Ureter (tissue), 1 donor: ENCODE measurements at regions not wholly inside any gene's neighbourhood (a gene's known extent, or its start where the extent isn't known, plus 50 kb on each side); places are given as distances from the start of the nearest gene placed in this dataset.
"Not testable (repeated sequence)": the region's sequence is repeated elsewhere in the genome, so short reads cannot be mapped to it uniquely, and the experiment has no call there.

Source experiments
- DNase-seq: peaks from one replicate; pipeline ENCODE4 v3.0.0-alpha.2; 2020; ENCODE audit warnings: low spot score
- donor health status: DM: yes; HTN: yes; CAD: no.

DNA sequence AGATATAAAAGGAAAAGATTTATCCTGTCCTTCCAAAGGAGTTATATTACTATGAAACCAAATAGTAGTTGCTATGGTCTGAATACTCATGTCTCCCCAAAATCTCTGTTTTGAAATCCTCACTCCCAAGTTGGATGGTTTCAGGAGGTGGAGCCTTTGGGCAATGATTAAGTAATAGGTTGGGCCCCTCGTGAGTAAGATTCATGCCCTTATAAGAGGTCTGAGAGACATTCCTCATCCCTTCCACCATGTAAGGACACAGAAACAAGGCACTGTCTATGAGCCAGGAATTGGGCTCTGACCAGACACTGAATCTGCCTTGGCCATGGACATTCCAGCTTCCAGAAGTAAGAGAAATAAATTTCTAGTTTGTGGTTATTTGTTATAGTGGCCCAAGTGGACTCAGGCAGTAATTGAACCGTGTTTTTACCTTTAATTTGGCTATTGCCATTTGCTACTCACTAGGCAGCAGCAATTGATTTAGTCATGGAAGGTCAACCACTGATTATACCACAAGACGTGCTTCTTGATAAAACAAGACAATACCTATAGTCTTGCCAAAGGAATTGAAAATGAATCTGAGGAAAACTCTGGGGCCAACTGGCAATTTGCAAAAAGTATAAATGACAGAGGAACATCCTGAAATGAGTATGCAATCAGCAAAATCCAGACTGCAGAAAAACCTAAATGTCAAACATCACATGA, 717.4 kb upstream of the SPRY2 start:
- no peak for DNase-seq

DNA sequence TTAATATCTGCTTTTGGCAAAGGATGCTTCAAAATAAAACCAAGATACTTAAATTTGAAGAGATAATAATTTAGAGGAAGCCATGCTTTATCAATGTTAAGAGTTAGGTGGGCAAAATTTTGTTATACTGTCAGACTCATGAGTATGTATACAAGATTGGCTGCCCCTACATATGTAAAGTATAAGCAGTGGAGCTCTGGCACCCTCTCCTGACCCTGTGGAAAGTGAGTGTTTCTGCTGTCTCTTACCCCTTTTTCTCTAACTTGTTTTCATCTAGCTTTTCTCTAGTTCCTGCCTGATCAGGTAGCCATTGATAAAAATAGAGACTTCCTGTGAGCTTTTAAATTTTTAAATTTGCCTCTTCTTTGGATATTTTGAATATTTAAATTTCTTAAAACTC, 710.9 kb upstream of the SPRY2 start:
- no peak for DNase-seq

DNA sequence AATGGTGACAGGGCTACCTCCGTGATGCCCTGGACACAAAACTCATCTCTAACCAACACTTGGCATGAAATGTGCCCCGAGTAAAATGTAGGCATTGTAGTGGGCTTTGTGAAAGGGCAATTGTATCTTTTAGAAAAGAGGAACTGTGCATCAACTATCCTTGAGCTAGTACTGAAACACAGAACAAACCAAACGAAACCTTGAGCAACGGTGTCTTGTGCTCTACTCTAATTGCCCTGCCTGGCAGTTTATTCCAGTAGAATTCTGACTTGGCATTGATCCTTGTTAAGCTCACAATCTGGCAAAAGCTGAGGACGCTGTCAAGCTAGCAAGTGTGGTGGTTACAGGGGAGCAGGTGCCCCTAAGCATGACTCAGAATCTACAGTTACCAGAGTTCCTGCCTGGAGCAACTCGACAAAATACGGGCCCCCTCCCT, 707.1 kb upstream of the SPRY2 start:
- DNase-seq: no peak

DNA sequence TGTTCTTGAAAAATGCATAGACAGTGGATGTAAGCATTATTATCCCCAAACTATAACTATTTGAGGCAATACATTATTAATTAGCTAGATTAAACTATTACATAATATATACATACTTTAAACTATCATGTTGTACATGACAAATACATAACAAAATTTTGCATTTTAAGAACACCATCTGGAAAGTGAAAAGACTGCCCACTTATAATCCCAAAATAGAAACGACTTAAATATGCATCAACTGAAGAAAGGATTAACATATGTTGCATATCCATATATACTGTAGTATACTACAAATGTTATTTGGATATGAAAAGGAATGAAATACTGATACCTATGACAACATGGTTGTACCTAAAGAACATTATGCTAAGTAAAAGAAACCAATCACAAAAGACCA, 700.8 kb upstream of the SPRY2 start:
- DNase-seq: no peak

DNA sequence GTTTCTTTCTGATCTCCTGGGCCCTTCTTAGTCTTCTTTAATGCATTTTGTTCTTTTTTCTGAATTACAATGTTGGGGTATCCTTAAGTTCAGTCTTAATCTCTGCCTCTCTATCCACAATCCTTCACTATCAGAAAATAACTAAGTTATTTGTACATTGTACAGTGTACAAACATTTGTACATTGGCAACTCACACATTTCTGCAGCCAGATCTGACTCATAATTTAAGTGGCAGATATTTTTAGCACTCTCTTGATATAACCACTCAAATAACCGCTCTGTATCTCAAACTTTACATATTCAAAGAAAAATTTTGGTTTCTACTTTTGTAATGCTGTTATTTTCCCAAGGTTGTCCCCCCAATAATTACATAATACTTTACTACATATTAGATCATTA, 691.1 kb upstream of the SPRY2 start:
- no peak for DNase-seq

DNA sequence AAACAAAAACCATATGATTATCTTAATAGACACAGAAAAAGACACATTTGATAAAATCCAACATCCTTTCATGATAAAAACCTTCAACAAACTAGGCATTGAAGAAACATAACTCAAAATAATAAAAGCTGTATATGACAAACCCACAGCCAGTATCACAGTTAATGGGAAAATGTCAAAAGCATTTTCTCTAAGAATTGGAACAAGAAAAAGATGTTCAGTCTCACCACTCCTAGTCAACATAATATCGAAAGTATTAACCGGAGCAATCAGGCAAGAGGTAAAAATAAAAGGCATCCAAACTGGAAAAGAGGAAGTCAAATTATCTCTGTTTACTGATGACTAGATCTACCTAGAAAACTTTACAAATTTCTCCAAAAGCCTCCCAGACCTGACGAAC, 684.2 kb upstream of the SPRY2 start:
- no peak for DNase-seq

DNA sequence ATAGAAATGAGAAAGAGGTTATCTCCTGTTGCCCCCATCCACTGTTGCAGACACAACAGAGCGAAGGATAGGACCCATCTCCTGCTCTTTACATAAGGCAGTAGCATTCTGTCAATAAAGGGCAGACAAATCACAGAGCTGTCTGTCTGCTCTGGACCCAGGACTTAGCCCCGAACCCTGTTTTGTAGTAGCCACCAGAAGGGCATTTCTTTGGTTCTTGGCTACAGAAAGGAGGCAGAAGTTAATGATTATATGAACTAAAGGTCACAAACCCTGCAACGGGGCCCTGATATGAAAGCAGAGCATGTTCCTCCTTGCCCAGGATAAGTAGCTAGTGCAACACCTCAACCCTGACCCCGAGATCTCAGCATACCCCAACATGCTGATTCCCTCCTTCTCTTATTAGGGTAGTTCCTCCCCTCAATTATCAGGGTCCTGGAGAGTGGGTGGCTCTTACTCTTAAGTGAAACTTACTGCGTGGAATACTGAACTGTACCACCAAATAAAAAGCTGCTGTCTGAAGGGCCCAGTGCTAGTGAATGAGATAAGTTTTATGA, 680.4 kb upstream of the SPRY2 start:
- no peak for DNase-seq

DNA sequence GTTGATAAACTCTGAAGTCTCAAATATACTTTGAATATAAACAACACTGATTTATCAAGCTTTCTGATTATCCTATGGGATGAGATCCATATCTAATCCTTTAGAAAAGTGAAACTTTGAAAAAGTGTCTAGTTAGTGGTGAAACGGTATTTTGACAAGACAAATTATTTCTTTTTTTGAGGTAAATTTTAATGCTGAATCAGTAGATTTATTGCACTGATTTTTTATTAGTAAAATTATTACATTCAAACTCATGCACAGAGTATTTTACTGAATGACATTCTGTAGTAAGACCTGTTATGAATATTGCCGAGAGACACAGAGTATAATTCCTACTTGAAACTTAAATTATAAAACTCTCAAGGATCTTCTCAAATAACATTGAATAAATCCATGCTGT, 679.1 kb upstream of the SPRY2 start:
- no peak for DNase-seq

DNA sequence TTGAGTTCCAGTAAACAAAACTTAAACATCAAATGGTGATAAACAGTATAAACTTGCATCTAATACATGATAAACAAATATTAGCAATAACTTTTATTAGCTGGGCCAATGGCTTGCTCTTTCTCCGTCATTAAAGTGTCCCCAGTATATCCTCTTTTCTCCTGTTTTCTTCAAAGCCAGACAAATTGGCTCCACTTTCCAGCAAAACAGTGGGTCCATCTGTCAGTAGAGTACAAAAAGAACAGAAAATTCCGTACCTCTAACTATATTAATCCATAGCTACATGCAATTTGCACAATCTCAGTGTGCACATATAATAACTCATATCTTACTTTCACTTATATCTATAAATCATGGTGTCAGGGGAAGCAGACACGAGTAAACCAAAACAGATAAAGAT, 678.0 kb upstream of the SPRY2 start:
- DNase-seq: no peak

DNA sequence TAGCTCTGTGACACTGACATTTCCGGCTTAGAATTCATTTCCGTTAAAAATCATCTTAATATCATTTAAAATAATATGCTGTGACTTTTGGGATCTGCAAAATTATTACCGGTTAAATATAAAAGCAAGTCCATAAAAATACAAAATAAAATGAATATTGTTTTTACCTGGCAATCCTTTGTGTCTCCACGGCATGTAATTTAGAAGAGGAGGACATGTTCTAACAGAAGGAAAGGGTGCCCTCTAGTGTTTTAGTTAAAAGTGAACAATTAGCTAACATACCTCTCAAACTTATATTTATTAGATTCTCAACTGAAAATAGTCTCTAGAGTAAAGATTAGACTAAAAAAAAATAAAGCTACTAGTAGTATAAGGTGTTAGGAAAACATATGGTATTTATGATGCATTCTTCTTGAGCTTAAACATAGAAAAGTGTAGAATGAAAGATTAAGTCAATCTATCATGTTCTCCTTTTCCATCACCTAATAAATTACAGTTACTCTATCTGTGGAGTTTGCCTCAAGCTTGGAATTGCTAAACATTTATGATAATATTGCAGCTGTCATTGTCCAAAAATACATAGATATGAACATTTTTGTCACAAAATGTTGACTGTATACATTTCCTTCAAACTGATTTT, 676.7 kb upstream of the SPRY2 start:
- no peak for DNase-seq

DNA sequence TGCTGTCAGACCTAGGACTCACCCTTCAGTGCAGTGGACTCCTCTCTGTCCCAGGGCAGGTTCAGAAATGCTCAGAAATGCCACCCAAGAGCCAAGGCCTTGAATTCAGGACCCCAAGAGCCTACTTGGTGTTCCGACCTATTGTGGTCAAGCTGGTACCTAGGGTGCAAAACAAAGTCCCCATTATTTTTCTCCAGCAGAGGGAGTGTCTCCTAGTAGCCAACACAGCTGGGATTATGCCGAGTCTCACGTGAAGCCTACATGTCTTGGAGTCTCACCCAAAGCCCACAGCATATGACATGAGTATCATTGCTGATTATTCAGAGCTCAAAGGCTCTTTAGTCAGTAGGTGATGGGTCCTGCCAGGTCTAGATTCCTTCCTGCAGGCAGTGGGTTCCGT, 671.1 kb upstream of the SPRY2 start:
- DNase-seq: no peak

DNA sequence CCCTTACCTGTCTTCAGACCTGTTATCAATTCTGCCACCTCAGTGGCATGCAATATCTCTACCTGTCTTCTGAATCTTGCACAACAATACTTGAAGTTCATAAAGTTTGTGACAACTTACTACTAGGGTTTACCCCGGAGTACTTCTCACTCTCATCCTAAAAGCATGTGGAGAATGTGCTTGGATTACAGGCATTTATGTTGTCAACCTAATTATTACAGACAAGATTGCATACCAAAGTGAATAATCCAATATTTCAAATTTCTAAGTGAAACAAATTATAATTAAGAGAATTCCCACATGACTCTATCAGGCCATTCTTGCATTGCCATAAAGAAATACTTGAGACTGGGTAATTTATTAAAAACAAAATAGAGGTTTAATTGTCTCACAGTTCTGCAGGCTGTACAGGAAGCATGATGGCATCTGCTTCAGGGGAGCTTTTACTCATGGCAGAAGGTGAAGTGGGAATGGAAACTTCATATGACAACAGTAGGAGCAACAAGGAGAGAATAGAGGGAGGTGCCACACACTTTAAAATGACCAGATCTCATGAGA, 661.0 kb upstream of the SPRY2 start:
- DNase-seq: no peak

DNA sequence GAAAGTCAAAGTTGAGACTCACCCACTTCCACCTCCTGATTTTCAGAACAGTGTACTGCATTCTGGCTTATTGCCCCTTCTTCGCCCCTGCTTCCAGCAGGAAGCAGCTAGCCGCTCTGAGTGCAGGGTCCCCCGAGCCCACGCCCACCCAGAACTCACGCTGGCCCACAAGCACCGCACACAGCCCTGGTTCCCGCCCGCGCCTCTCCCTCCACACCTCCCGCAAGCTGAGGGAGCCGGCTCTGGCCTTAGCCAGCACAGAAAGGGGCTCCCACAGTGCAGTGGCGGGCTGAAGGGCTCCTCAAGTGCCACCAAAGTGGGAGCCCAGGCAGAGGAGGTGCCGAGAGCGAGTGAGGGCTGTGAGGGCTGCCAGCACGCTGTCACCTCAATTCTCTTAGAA, 657.7 kb upstream of the SPRY2 start:
- DNase-seq: not testable (repeated sequence)

DNA sequence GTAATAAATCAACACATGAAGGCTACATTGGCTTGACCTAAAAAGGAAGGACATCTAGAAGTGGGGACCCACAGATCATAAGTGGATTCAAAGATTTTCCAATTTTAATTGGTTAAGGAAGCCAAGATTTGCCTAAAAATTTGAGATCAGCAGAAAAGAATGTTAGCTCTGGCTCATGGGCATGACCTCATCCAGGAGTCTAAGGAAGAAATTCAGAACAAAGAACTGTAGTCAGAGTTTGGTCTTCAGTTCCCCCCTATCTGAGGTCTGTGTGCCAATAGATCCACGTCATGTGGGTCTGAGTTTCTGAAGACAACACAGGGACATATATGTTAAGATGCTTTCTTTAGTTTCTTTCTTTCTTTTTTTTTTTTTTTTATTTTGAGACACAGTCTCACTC, 648.8 kb upstream of the SPRY2 start:
- DNase-seq: no peak

DNA sequence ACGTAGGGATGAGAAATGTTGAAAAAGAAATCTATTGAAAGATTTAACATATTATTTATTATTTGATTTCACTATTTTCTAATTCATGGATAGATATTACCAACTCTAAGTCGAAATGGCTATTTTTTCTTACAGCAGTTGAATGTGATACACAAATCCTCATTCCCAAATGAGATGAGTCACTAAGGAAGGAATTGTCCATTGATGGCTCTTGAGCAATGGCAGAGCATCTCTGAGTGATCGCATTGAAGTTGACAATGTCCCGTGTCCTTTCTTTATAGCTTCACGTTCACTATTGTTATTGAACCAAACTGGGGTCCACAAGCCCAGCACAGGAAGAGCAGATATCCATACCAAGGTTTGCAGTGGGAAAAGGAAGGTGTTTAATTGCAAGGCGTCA, 648.3 kb upstream of the SPRY2 start:
- no peak for DNase-seq

DNA sequence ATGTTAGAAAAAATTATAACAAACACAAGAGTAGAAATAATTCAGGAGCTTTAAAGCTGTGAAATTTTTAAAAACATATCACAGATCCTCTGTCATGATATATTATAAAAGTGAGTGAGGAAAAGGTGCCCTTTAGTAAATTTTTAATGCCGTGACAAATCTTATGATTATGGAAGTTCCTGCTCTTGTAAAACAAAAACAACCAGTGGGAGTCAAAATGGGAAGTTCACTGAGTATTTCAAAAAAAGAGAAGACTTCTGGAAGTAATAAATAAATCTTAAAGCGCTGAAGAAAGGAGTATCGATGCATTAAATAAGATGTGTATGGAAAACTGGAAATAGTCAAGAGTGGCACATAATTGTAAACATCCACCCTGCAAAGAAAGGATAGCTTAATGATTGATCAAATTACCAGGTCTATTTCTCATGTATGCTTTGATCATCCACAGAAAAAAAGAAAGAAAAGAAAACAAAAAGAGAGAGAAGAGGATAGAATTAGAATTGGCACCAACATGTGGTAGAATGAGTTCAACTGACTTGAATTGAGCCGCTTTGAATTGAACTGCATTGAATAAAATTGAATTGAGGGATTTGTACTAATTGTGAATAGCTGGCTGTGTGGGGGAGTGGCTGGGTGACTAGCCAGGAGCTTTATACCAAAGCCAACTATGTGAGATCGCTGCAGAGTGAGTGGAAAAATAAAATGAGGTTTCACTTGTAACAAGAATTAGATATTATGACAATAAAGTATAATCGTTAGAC, 647.6 kb upstream of the SPRY2 start:
- no peak for DNase-seq

DNA sequence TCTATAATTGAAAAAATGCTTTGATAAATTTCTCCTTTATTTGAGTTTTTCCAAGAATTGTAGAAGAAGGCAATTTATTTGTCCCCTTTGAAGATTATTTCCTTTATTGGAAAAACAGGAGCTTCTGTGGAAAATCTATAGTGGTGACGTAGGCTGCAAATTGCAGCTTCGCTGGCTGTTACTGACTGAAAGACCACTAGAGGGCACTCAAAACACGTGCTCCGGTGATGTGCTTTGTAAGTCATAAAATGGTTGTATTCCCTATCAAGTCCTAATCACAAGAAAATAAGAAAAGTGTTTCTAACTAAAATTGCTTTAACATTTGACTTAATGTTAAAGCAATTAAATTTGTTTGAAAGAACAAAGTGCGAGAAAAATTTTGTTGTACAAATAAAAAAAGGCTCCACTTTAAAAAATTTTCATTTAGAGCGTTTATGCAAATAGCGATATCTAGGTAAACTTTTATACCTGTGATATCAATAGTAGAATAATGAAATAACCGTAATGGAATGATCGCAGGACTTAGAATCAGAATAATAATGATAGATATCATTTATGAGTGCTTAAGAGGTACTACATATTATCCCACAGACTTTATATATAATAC, 638.2 kb upstream of the SPRY2 start:
- DNase-seq: no peak

DNA sequence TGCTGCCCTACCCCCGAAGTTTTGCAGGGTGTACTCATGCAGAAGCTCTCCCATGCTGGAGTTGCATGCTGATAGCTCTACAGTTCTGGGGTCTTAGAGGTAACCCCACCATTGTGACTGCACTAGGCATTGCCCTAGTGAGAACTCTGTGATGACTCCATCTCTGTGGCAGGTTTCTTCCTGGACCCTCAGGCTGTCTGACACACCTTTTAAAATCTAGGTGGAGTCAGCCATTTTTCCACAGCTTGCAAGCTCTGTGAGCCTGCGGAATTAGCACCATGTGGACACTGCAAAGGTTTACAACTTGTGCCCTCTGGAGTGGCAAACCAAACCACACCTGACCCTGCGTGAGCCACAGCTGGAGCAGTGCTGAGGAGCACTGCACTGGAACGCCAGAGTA, 636.2 kb upstream of the SPRY2 start:
- no peak for DNase-seq

DNA sequence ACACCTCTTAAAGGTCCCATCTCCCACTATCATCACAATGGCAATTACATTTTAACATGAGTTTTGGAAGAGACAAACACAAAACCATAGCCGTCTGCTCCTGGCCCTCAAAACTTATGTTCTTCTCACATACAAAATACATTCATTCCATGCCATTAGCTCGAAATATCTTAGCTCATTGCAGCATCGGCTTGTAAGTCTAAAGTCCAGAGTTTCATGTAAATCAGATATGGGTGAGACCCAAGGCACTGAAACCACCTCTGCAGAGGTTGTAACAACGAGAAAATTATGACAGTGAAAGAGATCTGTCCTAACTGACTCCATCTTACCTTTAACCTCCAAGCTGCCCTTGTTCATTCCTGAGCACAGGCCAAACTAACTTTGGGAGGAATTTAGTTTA, 635.0 kb upstream of the SPRY2 start:
- no peak for DNase-seq

DNA sequence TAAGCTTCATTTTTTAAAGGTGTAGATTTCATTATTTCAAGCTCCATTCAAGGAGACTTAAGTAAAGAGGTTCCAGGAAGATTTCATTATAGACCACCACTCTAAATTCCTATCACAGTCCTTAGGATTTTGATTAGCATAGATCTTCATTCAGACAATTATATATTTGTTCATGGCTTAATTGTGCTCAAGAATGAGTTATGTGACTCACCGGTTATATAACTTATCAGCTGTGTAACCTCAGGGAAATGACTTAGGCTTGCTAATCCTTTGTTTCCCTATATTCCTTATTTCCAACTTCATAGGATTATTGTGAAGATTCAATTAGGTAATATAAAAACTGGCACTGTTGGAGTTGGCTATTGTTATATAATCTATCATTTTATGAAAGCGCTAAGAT, 632.8 kb upstream of the SPRY2 start:
- DNase-seq: no peak

DNA sequence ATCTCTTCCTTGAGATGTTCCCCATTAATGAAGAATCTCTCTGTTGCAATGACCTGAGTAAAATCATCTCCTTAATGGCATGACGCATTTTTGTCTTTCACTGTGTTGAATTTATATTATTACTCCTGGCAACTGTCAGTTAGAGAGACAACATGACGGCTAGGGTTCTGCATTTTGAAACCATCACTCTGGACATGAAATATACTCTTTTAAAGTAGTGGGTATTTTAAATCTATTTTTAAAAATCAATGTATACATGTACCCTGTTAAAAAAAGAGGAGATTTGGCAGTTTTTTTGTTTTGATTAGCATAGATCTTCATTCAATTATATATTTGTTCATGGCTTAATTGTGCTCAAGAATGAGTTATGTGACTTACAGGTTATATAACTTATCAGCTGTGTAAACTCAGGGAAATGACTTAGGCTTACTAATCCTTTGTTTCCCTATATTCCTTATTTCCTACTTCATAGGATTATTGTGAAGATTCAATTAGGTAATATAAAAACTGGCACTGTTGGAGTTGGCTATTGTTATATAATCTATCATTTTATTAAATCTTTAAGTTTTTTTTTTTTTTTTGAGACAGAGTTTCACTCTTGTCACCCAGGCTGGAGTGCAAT, 632.0 kb upstream of the SPRY2 start:
- DNase-seq: no peak

DNA sequence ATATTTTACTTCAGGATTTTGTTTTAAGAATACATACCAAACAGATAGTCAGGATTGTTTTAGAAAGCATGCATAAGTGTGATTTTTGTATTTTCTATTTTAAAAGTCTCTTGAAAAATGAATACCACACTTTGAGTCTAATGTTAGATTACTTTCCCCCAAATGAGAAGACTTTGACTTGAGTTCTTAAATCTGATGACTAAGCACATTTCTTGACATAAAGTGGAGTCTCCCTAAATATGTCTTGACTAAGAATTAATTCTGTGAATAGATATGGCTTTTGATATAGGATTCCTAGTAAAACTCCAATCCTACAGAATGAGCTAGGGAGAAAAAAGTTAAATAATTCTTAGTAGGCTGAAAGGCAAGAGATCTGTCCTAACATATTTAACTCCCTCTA, 624.2 kb upstream of the SPRY2 start:
- no peak for DNase-seq
